ENCODE measurements at regions not wholly inside any gene's neighbourhood (a gene's known extent, or its start where the extent isn't known, plus 50 kb on each side); places are given as distances from the start of the nearest gene placed in this dataset.
"Not testable (repeated sequence)": the region's sequence is repeated elsewhere in the genome, so short reads cannot be mapped to it uniquely, and the experiment has no call there.

DNA sequence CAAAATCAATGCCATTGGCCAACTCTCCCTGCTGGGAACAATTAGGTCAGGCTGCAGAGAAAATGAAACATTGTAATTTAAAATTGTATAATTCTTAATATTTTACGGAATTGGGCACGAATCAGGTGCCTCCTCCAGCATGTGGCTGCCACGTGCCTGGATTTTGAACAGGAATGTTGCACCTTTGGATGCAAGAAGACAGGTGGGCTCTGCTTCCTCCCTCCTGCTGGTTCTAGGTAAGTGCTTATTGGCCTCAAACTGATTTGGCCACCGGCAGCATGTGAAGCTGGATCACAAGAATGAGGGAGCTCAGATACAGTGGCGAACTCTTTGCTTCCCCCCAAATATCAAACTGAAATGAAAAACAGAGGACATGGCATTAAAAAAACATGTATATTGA, 1559.9 kb upstream of the FLRT2 start:
- DNase-seq (no peak), ATAC-seq (no peak)
- intact Hi-C loops (cut with DNase I): no loop called here

GRCh38 chr14:83972631-83973030, 1557.3 kb upstream of the FLRT2 start:
- intact Hi-C loops (cut with DNase I): no loop called here
- ATAC-seq (no peak), DNase-seq (no peak)

- intact Hi-C loops (cut with DNase I): no loop called here
- DNase-seq (no peak), ATAC-seq (no peak)
These were observed 1555.2 kb upstream of the FLRT2 start for GRCh38 chr14:83974647-83975163.

DNA sequence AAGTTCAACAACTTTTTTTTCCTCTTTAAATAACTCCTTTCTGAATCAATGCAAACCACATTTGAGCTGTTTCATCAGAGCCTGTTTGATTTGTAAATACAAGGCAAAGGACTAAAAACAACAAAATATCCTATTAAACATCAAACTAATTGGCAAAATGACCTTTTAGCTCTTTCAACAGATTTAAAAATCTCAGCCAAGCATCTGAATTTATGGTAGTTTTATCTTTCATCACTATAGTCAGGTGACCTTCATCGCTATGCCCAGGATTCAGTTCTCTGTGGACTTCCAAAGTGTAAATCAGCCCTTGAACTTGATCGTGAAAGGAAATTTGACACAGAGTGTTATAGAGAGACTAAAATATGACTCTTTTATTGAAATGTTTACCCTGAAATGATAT, 1554.5 kb upstream of the FLRT2 start:
- intact Hi-C loops (cut with DNase I): no loop called here
- no peak for DNase-seq
- ATAC-seq: peak in 1 of 2 donors; percentile 18

DNA sequence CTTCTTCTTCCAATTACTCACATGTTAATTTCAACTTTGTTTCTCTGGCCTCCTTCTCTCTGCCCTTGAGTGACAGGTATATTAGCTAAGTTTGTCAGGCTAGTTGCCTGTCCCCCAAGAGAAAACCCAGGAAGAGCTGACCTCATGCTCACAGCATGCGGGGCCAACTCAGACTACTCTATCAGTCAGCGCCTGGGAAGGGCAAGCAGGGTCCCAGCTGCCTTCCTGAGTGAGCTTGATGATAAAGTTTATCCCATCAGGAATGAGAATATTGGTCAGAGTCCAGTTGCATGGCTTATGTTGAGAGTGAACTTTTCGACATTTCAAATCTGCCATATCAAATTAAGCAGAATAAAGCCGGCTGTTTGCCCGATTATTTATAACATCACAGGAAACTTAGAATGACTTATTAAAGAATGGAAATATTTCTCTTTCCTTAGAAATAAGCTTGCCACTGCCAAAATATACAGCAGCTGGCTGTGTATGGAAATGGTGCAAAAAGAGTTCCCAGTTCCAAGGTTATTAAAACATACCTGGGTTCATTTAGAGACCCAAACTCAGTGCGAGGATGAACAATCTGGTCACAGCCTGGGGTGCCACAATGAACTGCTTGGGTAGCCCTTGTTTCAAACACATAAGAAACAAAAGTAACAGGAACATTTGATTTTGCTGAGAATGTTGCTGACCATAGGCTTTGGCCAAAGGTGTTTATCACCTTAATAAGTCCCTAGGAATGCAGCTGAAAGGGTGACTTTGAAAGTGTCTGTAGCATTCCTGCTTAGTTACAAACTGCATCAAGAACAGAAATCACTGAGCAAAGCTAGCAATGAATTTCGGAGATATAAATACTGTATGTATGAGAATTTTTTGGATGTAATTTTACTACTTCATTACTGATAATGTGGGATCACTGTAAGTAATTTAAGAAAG, 1553.8 kb upstream of the FLRT2 start:
- DNase-seq: peak; percentile 54
- ATAC-seq: peak; percentile 87 to 94
- intact Hi-C loops (cut with DNase I): no loop called here

DNA sequence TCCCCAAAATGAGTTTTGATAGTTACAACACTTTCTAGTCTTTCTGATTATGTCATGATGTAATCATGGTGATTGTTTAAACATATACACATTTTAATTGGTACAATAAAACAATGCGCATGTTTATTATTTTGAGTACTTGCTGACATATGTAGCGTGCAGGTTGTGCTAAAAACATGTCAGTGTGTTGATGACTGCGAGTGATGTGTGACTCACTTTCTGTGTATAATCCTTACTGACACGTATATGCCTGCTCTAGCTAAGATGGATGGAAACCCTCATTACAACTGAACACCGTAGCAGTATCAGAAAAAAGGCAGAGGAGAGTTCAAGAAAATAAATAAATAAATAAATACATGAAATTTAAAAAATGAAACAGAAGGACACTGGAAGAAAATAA, 1552.4 kb upstream of the FLRT2 start:
- DNase-seq: no peak
- intact Hi-C loops (cut with DNase I): no loop called here
- no peak for ATAC-seq

- ATAC-seq; intact Hi-C loops (cut with DNase I); DNase-seq: not testable (repeated sequence)
These were observed 1548.2 kb upstream of the FLRT2 start for GRCh38 chr14:83981676-83982258.

DNA sequence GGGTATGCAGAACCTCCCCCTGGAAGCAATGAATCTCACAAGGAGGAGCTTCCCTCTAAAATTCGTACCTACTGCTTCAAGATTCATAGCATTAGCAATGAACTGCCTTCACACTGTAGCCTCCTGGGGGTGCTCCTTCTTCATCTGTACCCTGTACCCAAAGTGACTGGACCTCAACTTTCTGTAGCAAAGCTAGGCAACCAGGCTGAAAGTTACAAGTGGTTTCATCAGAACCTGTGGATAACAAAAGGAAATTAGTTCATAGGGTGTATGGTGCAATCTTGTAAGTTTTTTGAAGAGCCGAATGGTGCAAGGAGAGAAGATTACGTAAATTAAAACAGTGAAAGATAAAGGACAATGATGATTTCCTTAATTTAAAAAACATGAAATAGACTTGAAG, 1541.7 kb upstream of the FLRT2 start:
- intact Hi-C loops (cut with DNase I): no loop called here
- ATAC-seq (no peak), DNase-seq (no peak)

DNA sequence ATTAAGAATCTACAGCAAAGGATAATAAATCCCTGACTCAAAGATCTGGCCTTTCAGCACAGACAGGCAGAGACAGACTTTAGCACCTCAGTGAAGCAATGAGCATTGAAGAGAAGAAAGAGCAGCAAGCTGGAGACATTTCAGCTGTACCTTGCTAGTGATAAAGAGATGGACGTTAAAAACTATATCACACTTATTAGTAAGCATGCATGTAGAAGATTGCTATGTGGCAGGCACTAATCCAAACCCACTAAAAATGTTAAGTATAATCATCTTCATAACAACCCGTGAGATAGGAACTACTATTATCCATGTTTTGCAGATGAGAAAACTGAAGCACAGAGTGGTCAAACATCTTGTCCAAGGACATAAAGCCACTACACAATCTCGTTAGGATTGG, 1538.3 kb upstream of the FLRT2 start:
- ATAC-seq (no peak), DNase-seq (no peak)
- intact Hi-C loops (cut with DNase I): no loop called here

GRCh38 chr14:83992857-83993256, 1537.1 kb upstream of the FLRT2 start:
- ATAC-seq: no peak
- intact Hi-C loops (cut with DNase I): no loop called here
- DNase-seq: no peak

DNA sequence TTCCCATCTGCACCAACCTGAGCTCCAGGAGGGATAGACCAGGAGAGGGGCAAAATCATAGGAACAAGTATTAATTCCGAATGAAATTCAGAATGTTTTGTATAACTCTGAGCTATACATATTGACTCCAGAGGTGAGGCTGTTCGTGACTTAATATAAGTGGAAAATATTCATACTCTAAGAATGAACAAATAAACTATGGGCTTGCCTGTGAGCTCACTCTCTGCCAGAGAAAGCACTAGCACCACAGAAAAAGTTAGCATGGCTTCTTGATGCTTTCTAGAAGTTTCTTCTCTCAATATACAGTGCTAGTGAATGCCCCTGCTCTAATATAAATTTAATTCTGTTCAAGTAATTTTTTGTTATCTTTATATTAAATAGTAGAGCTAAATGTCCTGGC, 1536.4 kb upstream of the FLRT2 start:
- no peak for ATAC-seq
- intact Hi-C loops (cut with DNase I): no loop called here
- DNase-seq: no peak

GRCh38 chr14:83994020-83994419, 1535.9 kb upstream of the FLRT2 start:
- intact Hi-C loops (cut with DNase I): no loop called here
- DNase-seq (no peak), ATAC-seq (no peak)

- intact Hi-C loops (cut with DNase I): no loop called here
These were observed 1528.9 kb upstream of the FLRT2 start for GRCh38 chr14:84001023-84001422.

DNA sequence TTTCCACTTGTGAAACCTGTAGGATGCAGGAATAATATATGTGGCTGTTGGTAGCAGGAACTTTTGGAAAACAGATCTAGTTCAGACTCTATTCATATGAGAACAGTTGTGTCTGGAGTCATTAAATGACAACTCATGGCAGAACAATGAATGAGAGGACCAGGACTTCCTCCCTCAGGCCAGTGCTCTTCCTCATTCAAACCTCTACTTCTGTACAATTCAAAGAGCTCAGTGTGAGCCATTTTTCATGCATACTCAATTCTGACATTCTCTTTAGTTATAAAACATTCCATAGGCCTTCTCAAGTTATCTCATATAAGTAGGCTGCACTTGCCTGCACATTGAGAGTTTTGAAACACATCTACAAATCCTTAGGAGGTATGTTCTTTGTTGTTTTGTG, 1526.6 kb upstream of the FLRT2 start:
- no peak for ATAC-seq
- intact Hi-C loops (cut with DNase I): no loop called here
- DNase-seq: no peak

More at GRCh38 chr14:84001023-84001422, 1528.9 kb upstream of the FLRT2 start:
- no peak for ATAC-seq
- DNase-seq: no peak

GRCh38 chr14:84006643-84007155, 1523.2 kb upstream of the FLRT2 start:
- ATAC-seq: peak in 1 of 2 donors; percentile 78
- peak; percentile 18 for DNase-seq
- intact Hi-C loops (cut with DNase I): no loop called here

DNA sequence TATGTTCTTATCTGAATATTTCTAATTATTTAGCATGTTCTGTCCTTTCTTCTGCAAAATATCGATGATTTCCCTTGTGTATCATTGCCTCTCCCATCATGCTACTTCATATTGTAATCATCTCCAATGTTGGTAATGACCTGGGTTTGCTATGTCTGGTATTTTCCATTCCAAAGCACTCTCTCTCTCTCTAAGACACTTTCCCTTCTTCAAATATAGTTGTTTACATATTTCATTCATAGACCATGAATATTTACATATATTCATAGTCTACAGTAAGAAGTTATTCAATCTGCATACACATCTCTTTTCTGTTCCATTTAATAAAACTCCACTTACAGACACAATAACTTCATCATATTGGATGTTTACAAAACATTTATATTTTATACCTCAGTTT, 1516.5 kb upstream of the FLRT2 start:
- no peak for ATAC-seq
- intact Hi-C loops (cut with DNase I): no loop called here
- no peak for DNase-seq

DNA sequence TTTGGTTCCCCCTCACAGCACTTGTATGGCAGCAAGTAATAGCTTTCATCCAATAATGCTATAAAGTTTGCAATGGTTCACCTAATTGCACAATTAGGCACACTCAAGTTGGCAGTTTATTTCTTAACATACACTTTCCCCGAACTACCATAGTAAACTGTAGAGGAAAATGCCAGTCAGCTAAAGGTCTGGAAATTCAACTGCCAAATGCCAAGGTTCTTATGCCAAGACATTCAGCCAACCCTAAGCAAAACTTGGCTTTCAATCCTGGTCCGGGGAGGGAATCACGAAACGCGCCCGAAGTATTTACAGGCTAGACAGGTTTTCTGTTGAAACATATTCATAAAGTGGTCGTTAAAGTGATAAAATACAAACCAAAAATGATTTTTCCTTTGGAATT, 1512.4 kb upstream of the FLRT2 start:
- DNase-seq (no peak), ATAC-seq (no peak)
- intact Hi-C loops (cut with DNase I): no loop called here

- ATAC-seq (no peak), DNase-seq (no peak)
- intact Hi-C loops (cut with DNase I): no loop called here
These were observed 1508.5 kb upstream of the FLRT2 start for GRCh38 chr14:84021433-84021832.

- DNase-seq (no peak), ATAC-seq (peak in 1 of 2 donors; percentile 45)
- intact Hi-C loops (cut with DNase I): no loop called here
These were observed 1505.6 kb upstream of the FLRT2 start for GRCh38 chr14:84024231-84024820.

All from left cardiac atrium (tissue), 4 donors.